Loucy (cell line): ENCODE measurements at regions not wholly inside any gene's neighbourhood (a gene's known extent, or its start where the extent isn't known, plus 50 kb on each side); places are given as distances from the start of the nearest gene placed in this dataset.

ENCODE experiments used
- CTCF ChIP-seq: fragments of 200-600 bp; sonication (generic); conservative IDR thresholded peaks from 2 replicates; pipeline ENCODE4 v1.5.1; 2014; ENCODE audit warnings: mild to moderate bottlenecking, antibody characterized with exemption, low read length
- EZH2phosphoT487 ChIP-seq: fragments of 200-600 bp; IDR thresholded peaks from 2 replicates; pipeline ENCODE4 v1.6.1; 2018; ENCODE audit warnings: antibody characterized with exemption, mild to moderate bottlenecking, moderate library complexity, borderline replicate concordance

GRCh38 chr2:189247276-189247675 lies 67.7 kb upstream of the COL5A2 start:
- TF ChIP-seq CTCF (no peak), EZH2phosphoT487 (no peak)
